Common myeloid progenitor, CD34-positive (primary cell): ENCODE measurements at regions not wholly inside any gene's neighbourhood (a gene's known extent, or its start where the extent isn't known, plus 50 kb on each side); places are given as distances from the start of the nearest gene placed in this dataset.

Source experiments
- CTCF ChIA-PET: fragments of 350-600 bp; sonication (Branson Sonifier 250); formaldehyde crosslinking; loops from one replicate; lab custom pipeline; 2021; ENCODE audit warnings: antibody characterized with exemption; lab: Charles Lee
- POLR2A ChIA-PET: fragments of 350-600 bp; sonication (Branson Sonifier 250); formaldehyde crosslinking; loops from one replicate; lab custom pipeline; 2021; ENCODE audit warnings: antibody characterized with exemption; lab: Charles Lee
- DNase-seq, 3 donors: peaks; one replicate each; pipeline versions ENCODE4 v3.0.0 to v3.0.0-alpha.2; 2013
- H3K27ac ChIP-seq, 2 experiments: 1 replicate in 1 of 2; 2 replicates in 1 of 2; pipeline ENCODE4 v1.7.0; 2013; ENCODE audit warnings: inconsistent platforms in 2 of 2, low read length in 2 of 2, mild to moderate bottlenecking in 2 of 2, low read depth in 1 of 2, moderate library complexity in 1 of 2; ENCODE audit not compliant: severe bottlenecking in 2 of 2, insufficient read depth in 1 of 2, poor library complexity in 1 of 2
- H3K27me3 ChIP-seq, 5 experiments: replicated peaks in 2 of 5; 1 replicate in 3 of 5; 2 replicates in 2 of 5; pipeline versions ENCODE4 v1.6.1 to v1.7.0; 2013; ENCODE audit warnings: low read length in 4 of 5, mild to moderate bottlenecking in 2 of 5, moderate library complexity in 2 of 5, inconsistent platforms in 1 of 5; ENCODE audit not compliant: insufficient read depth in 5 of 5, control insufficient read depth in 4 of 5
- H3K36me3 ChIP-seq, 4 experiments: 1 replicate in 2 of 4; 2 replicates in 2 of 4; pipeline versions ENCODE4 v1.6.1 to v1.7.0; 2013; ENCODE audit warnings: low read length in 3 of 4, control low read depth in 1 of 4, mild to moderate bottlenecking in 1 of 4; ENCODE audit not compliant: control insufficient read depth in 4 of 4, insufficient read depth in 4 of 4
- H3K4me1 ChIP-seq, 4 experiments: 1 replicate in 3 of 4; 2 replicates in 1 of 4; pipeline versions ENCODE4 v1.6.1 to v1.7.1; 2013; ENCODE audit warnings: low read length in 3 of 4, mild to moderate bottlenecking in 3 of 4, control low read depth in 1 of 4, inconsistent platforms in 1 of 4, moderate library complexity in 1 of 4; ENCODE audit not compliant: control insufficient read depth in 4 of 4, insufficient read depth in 4 of 4; ENCODE audit errors: control extremely low read depth in 1 of 4
- H3K4me3 ChIP-seq, 7 experiments: 1 replicate in 4 of 7; 2 replicates in 3 of 7; pipeline versions ENCODE4 v1.5.1 to v1.7.0; 2013; ENCODE audit warnings: mild to moderate bottlenecking in 7 of 7, low read length in 6 of 7, moderate library complexity in 6 of 7, inconsistent platforms in 2 of 7, low read depth in 2 of 7, control low read depth in 1 of 7; ENCODE audit not compliant: insufficient read depth in 4 of 7, control insufficient read depth in 1 of 7; ENCODE audit errors: extremely low read depth in 1 of 7
- H3K9me3 ChIP-seq, 5 experiments: 1 replicate in 4 of 5; 2 replicates in 1 of 5; pipeline versions ENCODE4 v1.6.1 to v1.7.1; 2013; ENCODE audit warnings: low read length in 4 of 5, mild to moderate bottlenecking in 2 of 5, inconsistent platforms in 1 of 5, low read depth in 1 of 5, moderate library complexity in 1 of 5; ENCODE audit not compliant: control insufficient read depth in 4 of 5, insufficient read depth in 2 of 5; ENCODE audit errors: control extremely low read depth in 1 of 5
- WGBS: methylation state at CpG from one replicate; pipeline ENCODE4 v1.1.5; 2013; ENCODE audit not compliant: insufficient coverage; 5-methylcytosine and 5-hydroxymethylcytosine counted together

GRCh38 chr2:17263570-17263968, 254.7 kb downstream of the RAD51AP2 start:
- no peaks in the 10 kb centered on the region for H3K9me3 ChIP-seq
- no peak for DNase-seq
- H3K4me1 ChIP-seq, result no peaks in the 10 kb centered on the region
- H3K36me3 ChIP-seq, result no peaks in the 10 kb centered on the region
- H3K4me3 ChIP-seq, result no peak overlapping the region
- WGBS, result 73% methylated on average over 2 of the region's 2 CpGs
- ChIA-PET CTCF (no interaction called here), POLR2A (no interaction called here)
- H3K27ac ChIP-seq, result no peak overlapping the region
- H3K27me3 ChIP-seq, result no peaks in the 10 kb centered on the region

DNA sequence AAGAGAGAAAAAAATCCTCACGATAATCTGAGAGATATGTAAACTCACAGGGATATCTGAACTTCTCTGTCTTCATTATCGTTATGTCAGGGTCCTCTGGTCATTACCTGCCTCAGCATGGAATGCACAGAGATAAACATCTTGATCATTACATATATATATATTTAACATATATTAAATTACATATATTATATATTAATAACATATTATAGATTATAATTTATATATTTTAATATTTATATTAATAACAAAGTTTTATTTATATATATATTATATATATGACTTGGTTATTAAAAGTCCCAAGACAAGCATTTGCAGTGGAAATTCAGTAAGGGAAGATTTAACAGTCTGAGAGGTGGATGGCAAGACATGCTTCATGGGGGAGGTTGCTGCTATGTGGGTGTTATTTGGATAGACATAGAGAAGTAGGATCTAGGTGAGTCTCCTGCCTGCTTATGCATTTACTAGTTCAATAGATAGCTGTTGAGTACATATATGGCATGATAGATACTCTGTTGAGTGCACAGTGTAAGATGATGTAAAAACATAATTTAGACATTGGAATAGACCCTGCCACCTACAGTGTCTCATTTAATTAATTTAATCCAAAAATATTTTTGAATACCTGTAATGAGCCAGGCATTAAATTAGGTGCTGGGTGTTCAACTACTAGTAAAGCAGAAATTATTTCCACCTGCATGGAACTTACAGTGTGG, 255.2 kb downstream of the RAD51AP2 start:
- Histone ChIP-seq H3K27ac (no peak overlapping the region), H3K27me3 (no peaks in the 10 kb centered on the region), H3K36me3 (no peaks in the 10 kb centered on the region), H3K4me3 (no peak overlapping the region), H3K9me3 (no peaks in the 10 kb centered on the region), H3K4me1 (no peaks in the 10 kb centered on the region)
- 80% methylated on average over 1 of the region's 2 CpGs for WGBS
- CTCF ChIA-PET, result no interaction called here
- POLR2A ChIA-PET, result no interaction called here
- DNase-seq, result no peak

DNA sequence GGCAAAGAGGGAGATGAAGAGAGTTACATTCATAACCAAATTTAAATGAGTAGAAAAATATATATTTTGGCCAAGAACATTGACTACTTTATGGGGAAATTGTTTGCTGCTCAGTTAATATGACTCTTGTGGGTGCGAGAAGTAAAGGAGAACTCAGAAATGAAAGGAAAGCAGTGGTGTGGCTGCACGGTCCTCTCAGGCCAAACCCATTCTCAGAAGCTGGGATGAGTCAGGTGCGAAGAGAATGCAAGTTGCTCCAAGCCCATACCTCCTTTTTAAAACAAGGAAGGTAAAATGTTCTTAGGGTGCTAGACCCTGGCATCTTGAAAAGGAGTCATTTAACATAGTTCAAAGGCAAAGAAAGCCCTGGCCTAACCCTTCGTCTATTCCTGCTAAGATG, 258.6 kb downstream of the RAD51AP2 start:
- no peaks in the 10 kb centered on the region for H3K27me3 ChIP-seq
- no peaks in the 10 kb centered on the region for H3K4me1 ChIP-seq
- no peak overlapping the region for H3K4me3 ChIP-seq
- no peak overlapping the region for H3K27ac ChIP-seq
- no peak for DNase-seq
- WGBS, result 78% methylated on average over 3 of the region's 4 CpGs
- ChIA-PET POLR2A (no interaction called here), CTCF (no interaction called here)
- H3K9me3 ChIP-seq, result no peaks in the 10 kb centered on the region
- no peaks in the 10 kb centered on the region for H3K36me3 ChIP-seq

GRCh38 chr2:17258861-17259260, 259.4 kb downstream of the RAD51AP2 start:
- CTCF ChIA-PET, result no interaction called here
- H3K36me3 ChIP-seq, result no peaks in the 10 kb centered on the region
- 50% methylated on average over 1 of the region's 2 CpGs for WGBS
- H3K27ac ChIP-seq, result no peak overlapping the region
- POLR2A ChIA-PET, result no interaction called here
- no peaks in the 10 kb centered on the region for H3K4me1 ChIP-seq
- H3K4me3 ChIP-seq, result no peak overlapping the region
- no peaks in the 10 kb centered on the region for H3K27me3 ChIP-seq
- H3K9me3 ChIP-seq, result no peaks in the 10 kb centered on the region
- no peak for DNase-seq

DNA sequence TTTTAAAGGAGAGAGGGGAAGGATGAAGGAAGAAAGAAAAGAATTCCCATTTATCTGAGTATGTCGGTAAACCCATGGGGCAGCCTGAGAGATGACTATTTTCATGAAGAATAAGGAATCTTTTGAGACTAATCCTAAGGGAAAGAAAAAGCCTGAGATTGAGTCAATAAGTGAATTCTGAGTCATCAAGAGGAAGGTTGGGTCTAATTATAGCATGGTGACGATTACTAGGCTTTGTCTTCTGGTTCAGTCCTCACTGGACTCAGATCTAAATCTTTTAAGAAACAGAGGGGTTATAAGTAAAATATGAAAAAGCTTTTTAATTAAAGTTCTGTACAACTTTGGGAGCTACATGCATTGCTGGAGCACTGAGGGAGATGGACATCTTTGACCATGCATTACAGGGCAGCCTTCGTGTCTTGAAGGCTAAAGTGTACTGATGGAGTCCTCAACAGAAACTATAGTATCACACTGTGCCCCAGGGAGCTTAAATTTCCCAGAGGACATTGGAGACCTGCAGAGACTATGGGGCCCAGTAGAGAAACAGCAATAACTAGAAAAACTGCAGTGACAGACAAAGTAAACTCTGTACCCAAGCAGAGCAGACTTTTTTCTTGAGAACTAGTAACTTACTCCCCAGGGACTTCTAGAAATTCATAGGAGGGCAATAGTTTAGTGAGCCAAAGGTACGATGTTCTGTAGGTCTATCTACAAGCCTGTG, 260.9 kb downstream of the RAD51AP2 start:
- POLR2A ChIA-PET, result no interaction called here
- H3K4me1 ChIP-seq, result no peaks in the 10 kb centered on the region
- no peaks in the 10 kb centered on the region for H3K36me3 ChIP-seq
- no peak for DNase-seq
- WGBS, result 97% methylated on average over 3 of the region's 4 CpGs
- H3K27me3 ChIP-seq, result no peaks in the 10 kb centered on the region
- H3K9me3 ChIP-seq, result no peaks in the 10 kb centered on the region
- H3K4me3 ChIP-seq, result no peak overlapping the region
- CTCF ChIA-PET, result interaction anchor here (1.0 kb wide), 1 partner anchor 30 kb away, joined by 3 read pairs; no protein-coding TSS in a partner anchor
- no peak overlapping the region for H3K27ac ChIP-seq

- ChIA-PET CTCF (no interaction called here), POLR2A (no interaction called here)
- Histone ChIP-seq H3K4me1 (no peaks in the 10 kb centered on the region), H3K36me3 (no peaks in the 10 kb centered on the region), H3K27me3 (no peaks in the 10 kb centered on the region), H3K9me3 (no peaks in the 10 kb centered on the region), H3K4me3 (no peak overlapping the region), H3K27ac (no peak overlapping the region)
- WGBS, result 92% methylated on average over 2 of the region's 2 CpGs
- DNase-seq, result no peak
These were observed 263.2 kb downstream of the RAD51AP2 start for GRCh38 chr2:17255071-17255470.

GRCh38 chr2:17254421-17254820, 263.8 kb downstream of the RAD51AP2 start:
- DNase-seq, result no peak
- Histone ChIP-seq H3K36me3 (no peaks in the 10 kb centered on the region), H3K27ac (no peak overlapping the region), H3K9me3 (no peaks in the 10 kb centered on the region), H3K27me3 (no peaks in the 10 kb centered on the region), H3K4me1 (no peaks in the 10 kb centered on the region), H3K4me3 (no peak overlapping the region)
- CTCF ChIA-PET, result no interaction called here
- POLR2A ChIA-PET, result no interaction called here
- 100% methylated on average over 2 of the region's 2 CpGs for WGBS
